IPS-NIHi11 (cell line): ENCODE measurements at regions not wholly inside any gene's neighbourhood (a gene's known extent, or its start where the extent isn't known, plus 50 kb on each side); places are given as distances from the start of the nearest gene placed in this dataset.
"Not testable (repeated sequence)": the region's sequence is repeated elsewhere in the genome, so short reads cannot be mapped to it uniquely, and the experiment has no call there.

ENCODE experiments used
- DNase-seq: peaks from one replicate; pipeline ENCODE4 v3.0.0; 2012; ENCODE audit warnings: mixed read lengths, low spot score

GRCh38 chr4:64821219-64821976 is 412.1 kb upstream of the TECRL start:
- no peak for DNase-seq

GRCh38 chr4:64814616-64815015 is 405.4 kb upstream of the TECRL start:
- DNase-seq: no peak

GRCh38 chr4:64807821-64808220 is 398.6 kb upstream of the TECRL start:
- no peak for DNase-seq

GRCh38 chr4:64799751-64800150 is 390.5 kb upstream of the TECRL start:
- no peak for DNase-seq

GRCh38 chr4:64798828-64799227 is 389.6 kb upstream of the TECRL start:
- DNase-seq: not testable (repeated sequence)

GRCh38 chr4:64796581-64796980 is 387.3 kb upstream of the TECRL start:
- DNase-seq: no peak

- no peak for DNase-seq
Measured at GRCh38 chr4:64784125-64784524, 374.9 kb upstream of the TECRL start.

GRCh38 chr4:64781737-64782326 is 372.6 kb upstream of the TECRL start:
- DNase-seq: peak; percentile 8

- DNase-seq: no peak
Measured at GRCh38 chr4:64780664-64781063, 371.4 kb upstream of the TECRL start.

GRCh38 chr4:64777286-64777685 is 368.0 kb upstream of the TECRL start:
- DNase-seq: no peak

GRCh38 chr4:64776820-64777219 is 367.6 kb upstream of the TECRL start:
- no peak for DNase-seq

- no peak for DNase-seq
Measured at GRCh38 chr4:64774626-64775025, 365.4 kb upstream of the TECRL start.

- DNase-seq: no peak
Measured at GRCh38 chr4:64771149-64771548, 361.9 kb upstream of the TECRL start.

- no peak for DNase-seq
Measured at GRCh38 chr4:64767547-64767946, 358.3 kb upstream of the TECRL start.

- no peak for DNase-seq
Measured at GRCh38 chr4:64766565-64766964, 357.3 kb upstream of the TECRL start.

- no peak for DNase-seq
Measured at GRCh38 chr4:64756016-64756415, 346.8 kb upstream of the TECRL start.

GRCh38 chr4:64747919-64748715 is 338.9 kb upstream of the TECRL start:
- no peak for DNase-seq

GRCh38 chr4:64738240-64738639 is 329.0 kb upstream of the TECRL start:
- no peak for DNase-seq

- DNase-seq: not testable (repeated sequence)
Measured at GRCh38 chr4:64737854-64738138, 328.5 kb upstream of the TECRL start.

- no peak for DNase-seq
Measured at GRCh38 chr4:64737026-64737853, 328.0 kb upstream of the TECRL start.

GRCh38 chr4:64729561-64729960 is 320.3 kb upstream of the TECRL start:
- no peak for DNase-seq

- DNase-seq: peak; percentile 14
Measured at GRCh38 chr4:64727960-64728359, 318.7 kb upstream of the TECRL start.
